ENCODE measurements at regions not wholly inside any gene's neighbourhood (a gene's known extent, or its start where the extent isn't known, plus 50 kb on each side); places are given as distances from the start of the nearest gene placed in this dataset.

GRCh38 chr4:169909897-169910296, 116.3 kb downstream of the MFAP3L start (continued):
- no peak for TF ChIP-seq USF2 (IDR thresholded peaks at IDR 0.05; ENCODE audit: low read length)
- no peak for TF ChIP-seq MAX (IDR thresholded peaks at IDR 0.05)
- TF ChIP-seq TBP (IDR thresholded peaks at IDR 0.05; ENCODE audit: low read depth, low read length): no peak
- TF ChIP-seq TAF1 (IDR thresholded peaks at IDR 0.05; ENCODE audit: low read depth, low read length): no peak
- no peak for TF ChIP-seq MAFK (IDR thresholded peaks at IDR 0.05; ENCODE audit: low read depth, low read length)

All from H1 (cell line).